CD4-positive, alpha-beta T cell treated with Interleukin-10 for 1 hour (primary cell): ENCODE measurements at regions not wholly inside any gene's neighbourhood (a gene's known extent, or its start where the extent isn't known, plus 50 kb on each side); places are given as distances from the start of the nearest gene placed in this dataset.
"Not testable (repeated sequence)": the region's sequence is repeated elsewhere in the genome, so short reads cannot be mapped to it uniquely, and the experiment has no call there.

Source experiments
- DNase-seq: peaks from one replicate; pipeline ENCODE4 v3.0.0-alpha.2; 2020

- no peak for DNase-seq
Observed at GRCh38 chr3:109678600-109678999, 341.3 kb upstream of the DPPA4 start.

- no peak for DNase-seq
Observed at GRCh38 chr3:109679664-109680063, 342.3 kb upstream of the DPPA4 start.

GRCh38 chr3:109683746-109684145 is 346.4 kb upstream of the DPPA4 start:
- no peak for DNase-seq

- no peak for DNase-seq
Observed at GRCh38 chr3:109685084-109686079, 348.0 kb upstream of the DPPA4 start.

GRCh38 chr3:109687626-109688025 is 350.3 kb upstream of the DPPA4 start:
- DNase-seq = no peak

- no peak for DNase-seq
Observed at GRCh38 chr3:109696932-109697331, 359.6 kb upstream of the DPPA4 start.

GRCh38 chr3:109702252-109702651 is 364.9 kb upstream of the DPPA4 start:
- no peak for DNase-seq

GRCh38 chr3:109702976-109703375 is 365.6 kb upstream of the DPPA4 start:
- no peak for DNase-seq

GRCh38 chr3:109705133-109705532 is 367.8 kb upstream of the DPPA4 start:
- not testable (repeated sequence) for DNase-seq

GRCh38 chr3:109707617-109708016 is 370.3 kb upstream of the DPPA4 start:
- DNase-seq = no peak

GRCh38 chr3:109713288-109713687 is 375.9 kb upstream of the DPPA4 start:
- DNase-seq = no peak

GRCh38 chr3:109715707-109716106 is 378.4 kb upstream of the DPPA4 start:
- no peak for DNase-seq

GRCh38 chr3:109718850-109719249 is 381.5 kb upstream of the DPPA4 start:
- no peak for DNase-seq

- DNase-seq = no peak
Observed at GRCh38 chr3:109728861-109729494, 391.6 kb upstream of the DPPA4 start.

- peak; percentile 76 for DNase-seq
Observed at GRCh38 chr3:109731639-109732473, 394.5 kb upstream of the DPPA4 start.

GRCh38 chr3:109743981-109744380 is 406.6 kb upstream of the DPPA4 start:
- DNase-seq = no peak

- DNase-seq = no peak
Observed at GRCh38 chr3:109772520-109772919, 435.2 kb upstream of the DPPA4 start.

- DNase-seq = no peak
Observed at GRCh38 chr3:109774108-109774507, 436.8 kb upstream of the DPPA4 start.

GRCh38 chr3:109784285-109784684 is 446.9 kb upstream of the DPPA4 start:
- no peak for DNase-seq

GRCh38 chr3:109784852-109785631 is 447.7 kb upstream of the DPPA4 start:
- DNase-seq = no peak

- DNase-seq = no peak
Observed at GRCh38 chr3:109803274-109803673, 465.9 kb upstream of the DPPA4 start.

GRCh38 chr3:109804697-109805096 is 467.4 kb upstream of the DPPA4 start:
- DNase-seq = peak; percentile 56
